DMS153 treated with DMSO at 0.1 percent for 48 hours (cell line): ENCODE measurements at regions not wholly inside any gene's neighbourhood (a gene's known extent, or its start where the extent isn't known, plus 50 kb on each side); places are given as distances from the start of the nearest gene placed in this dataset.
"Not testable (repeated sequence)": the region's sequence is repeated elsewhere in the genome, so short reads cannot be mapped to it uniquely, and the experiment has no call there.

Source experiments
- DNase-seq: peaks from one replicate; lab custom pipeline; 2025; ENCODE audit not compliant: unreplicated experiment; lab: John Stamatoyannopoulos, UW

GRCh38 chr5:135160036-135160675 lies 126.1 kb upstream of the PITX1 start:
- no peak for DNase-seq

GRCh38 chr5:135159626-135160025 lies 125.6 kb upstream of the PITX1 start:
- no peak for DNase-seq

- no peak for DNase-seq
Measured at GRCh38 chr5:135158982-135159381, 125.0 kb upstream of the PITX1 start.

GRCh38 chr5:135158314-135158697 lies 124.3 kb upstream of the PITX1 start:
- no peak for DNase-seq

- no peak for DNase-seq
Measured at GRCh38 chr5:135157421-135158313, 123.6 kb upstream of the PITX1 start.

GRCh38 chr5:135156715-135157404 lies 122.8 kb upstream of the PITX1 start:
- no peak for DNase-seq

GRCh38 chr5:135156337-135156714 lies 122.3 kb upstream of the PITX1 start:
- DNase-seq, result no peak

GRCh38 chr5:135155616-135156214 lies 121.7 kb upstream of the PITX1 start:
- no peak for DNase-seq

- no peak for DNase-seq
Measured at GRCh38 chr5:135154961-135155360, 120.9 kb upstream of the PITX1 start.

GRCh38 chr5:135154197-135154596 lies 120.2 kb upstream of the PITX1 start:
- DNase-seq, result no peak

- no peak for DNase-seq
Measured at GRCh38 chr5:135153661-135154060, 119.6 kb upstream of the PITX1 start.

GRCh38 chr5:135153259-135153658 lies 119.2 kb upstream of the PITX1 start:
- DNase-seq, result no peak

- not testable (repeated sequence) for DNase-seq
Measured at GRCh38 chr5:135151660-135152059, 117.6 kb upstream of the PITX1 start.

GRCh38 chr5:135151256-135151655 lies 117.2 kb upstream of the PITX1 start:
- no peak for DNase-seq

- no peak for DNase-seq
Measured at GRCh38 chr5:135150767-135151166, 116.7 kb upstream of the PITX1 start.

- DNase-seq, result no peak
Measured at GRCh38 chr5:135149956-135150723, 116.1 kb upstream of the PITX1 start.

- DNase-seq, result no peak
Measured at GRCh38 chr5:135149229-135149955, 115.4 kb upstream of the PITX1 start.

GRCh38 chr5:135147294-135148090 lies 113.5 kb upstream of the PITX1 start:
- no peak for DNase-seq

- no peak for DNase-seq
Measured at GRCh38 chr5:135145985-135146384, 112.0 kb upstream of the PITX1 start.
